Prostate gland (tissue), 2 donors: ENCODE measurements at regions not wholly inside any gene's neighbourhood (a gene's known extent, or its start where the extent isn't known, plus 50 kb on each side); places are given as distances from the start of the nearest gene placed in this dataset.

Experiments
- POLR2A ChIP-seq: fragments of 450-650 bp; IDR thresholded peaks from one replicate; pipeline ENCODE4 v1.6.1; 2016; ENCODE audit warnings: antibody characterized with exemption, mild to moderate bottlenecking
- POLR2AphosphoS5 ChIP-seq: sonication (generic); formaldehyde crosslinking; IDR thresholded peaks from one replicate; pipeline ENCODE4 v1.6.1; 2017; ENCODE audit warnings: antibody characterized with exemption
- TF ChIP-seq, protein P1 (sequence below), 4 experiments: fragments of 200-600 bp in 2 of 4; fragments of 450-650 bp in 2 of 4; sonication (generic) in 2 of 4; IDR thresholded peaks; 1 replicate in 3 of 4; 2 replicates in 1 of 4; pipeline ENCODE4 v1.5.1; 2016 to 2019; ENCODE audit warnings: antibody characterized with exemption in 4 of 4, mild to moderate bottlenecking in 2 of 4, moderate library complexity in 2 of 4

DNA sequence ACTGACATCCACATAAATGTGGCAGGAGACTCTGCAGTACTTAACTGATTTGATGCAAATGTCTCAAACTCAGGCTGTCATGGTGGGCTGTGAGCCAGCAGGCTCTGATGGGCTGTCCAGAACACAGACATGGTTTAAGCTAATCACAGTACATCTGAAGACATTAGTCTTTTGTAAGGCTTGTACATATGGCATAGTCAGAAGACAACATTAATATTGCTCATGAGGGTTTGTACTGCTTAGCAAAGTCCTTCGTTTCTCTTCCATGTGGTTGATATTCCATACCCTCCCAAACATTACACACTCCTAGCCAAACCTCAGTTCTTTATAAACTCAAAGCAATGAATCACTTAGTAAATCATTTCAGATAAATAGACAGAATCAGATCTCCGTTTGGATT, 330.6 kb downstream of the RND3 start:
- TF ChIP-seq, protein P1, sequence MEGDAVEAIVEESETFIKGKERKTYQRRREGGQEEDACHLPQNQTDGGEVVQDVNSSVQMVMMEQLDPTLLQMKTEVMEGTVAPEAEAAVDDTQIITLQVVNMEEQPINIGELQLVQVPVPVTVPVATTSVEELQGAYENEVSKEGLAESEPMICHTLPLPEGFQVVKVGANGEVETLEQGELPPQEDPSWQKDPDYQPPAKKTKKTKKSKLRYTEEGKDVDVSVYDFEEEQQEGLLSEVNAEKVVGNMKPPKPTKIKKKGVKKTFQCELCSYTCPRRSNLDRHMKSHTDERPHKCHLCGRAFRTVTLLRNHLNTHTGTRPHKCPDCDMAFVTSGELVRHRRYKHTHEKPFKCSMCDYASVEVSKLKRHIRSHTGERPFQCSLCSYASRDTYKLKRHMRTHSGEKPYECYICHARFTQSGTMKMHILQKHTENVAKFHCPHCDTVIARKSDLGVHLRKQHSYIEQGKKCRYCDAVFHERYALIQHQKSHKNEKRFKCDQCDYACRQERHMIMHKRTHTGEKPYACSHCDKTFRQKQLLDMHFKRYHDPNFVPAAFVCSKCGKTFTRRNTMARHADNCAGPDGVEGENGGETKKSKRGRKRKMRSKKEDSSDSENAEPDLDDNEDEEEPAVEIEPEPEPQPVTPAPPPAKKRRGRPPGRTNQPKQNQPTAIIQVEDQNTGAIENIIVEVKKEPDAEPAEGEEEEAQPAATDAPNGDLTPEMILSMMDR (IDR thresholded peaks at IDR 0.05), result no peak
- no peak for TF ChIP-seq POLR2A
- TF ChIP-seq POLR2AphosphoS5, result no peak
